ENCODE measurements at regions not wholly inside any gene's neighbourhood (a gene's known extent, or its start where the extent isn't known, plus 50 kb on each side); places are given as distances from the start of the nearest gene placed in this dataset.

GRCh38 chr17:14950686-14951085, 314.4 kb downstream of the PMP22 start:
- Histone ChIP-seq H3K36me3 (ENCODE audit: insufficient read depth, low read length) (no peaks in the 10 kb centered on the region), H3K79me2 (replicated peaks; ENCODE audit: insufficient read depth, low read length) (no peaks in the 10 kb centered on the region), H2AFZ (ENCODE audit: low read depth, low read length) (no peak overlapping the region), H4K20me1 (ENCODE audit: insufficient read depth) (no peaks in the 10 kb centered on the region), H3K9me3 (ENCODE audit: low read length) (no peaks in the 10 kb centered on the region), H3K4me2 (ENCODE audit: low read length) (no peak overlapping the region), H3K4me3 (ENCODE audit: low read length) (no peak overlapping the region), H3F3A (ENCODE audit: insufficient read depth, low read length, poor library complexity, severe bottlenecking) (no peaks in the 10 kb centered on the region), H3K9me2 (ENCODE audit: insufficient read depth, low read length) (no peaks in the 10 kb centered on the region), H3K9ac (ENCODE audit: low read length) (no peak overlapping the region), H3K27ac (ENCODE audit: low read length) (no peak overlapping the region), H3K27me3 (ENCODE audit: insufficient read depth, low read depth, low read length) (no peaks in the 10 kb centered on the region)
- TF ChIP-seq POLR2AphosphoS5 (IDR thresholded peaks at IDR 0.05) (no peak), EZH2 (IDR thresholded peaks at IDR 0.05; ENCODE audit: borderline replicate concordance, insufficient read depth, low read length, poor library complexity, severe bottlenecking) (no peak), RAD21 (conservative IDR thresholded peaks at IDR 0.05) (no peak), EP300 (conservative IDR thresholded peaks at IDR 0.05; ENCODE audit: poor library complexity, severe bottlenecking) (no peak), SMC3 (conservative IDR thresholded peaks at IDR 0.05; ENCODE audit: poor library complexity) (no peak), CTCF (IDR thresholded peaks at IDR 0.05; ENCODE audit: poor library complexity, severe bottlenecking) (no peak), TAF1 (IDR thresholded peaks at IDR 0.05; ENCODE audit: low read depth) (no peak), MXI1 (conservative IDR thresholded peaks at IDR 0.05; ENCODE audit: poor library complexity, severe bottlenecking) (no peak)
- TF ChIP-seq, protein P1, sequence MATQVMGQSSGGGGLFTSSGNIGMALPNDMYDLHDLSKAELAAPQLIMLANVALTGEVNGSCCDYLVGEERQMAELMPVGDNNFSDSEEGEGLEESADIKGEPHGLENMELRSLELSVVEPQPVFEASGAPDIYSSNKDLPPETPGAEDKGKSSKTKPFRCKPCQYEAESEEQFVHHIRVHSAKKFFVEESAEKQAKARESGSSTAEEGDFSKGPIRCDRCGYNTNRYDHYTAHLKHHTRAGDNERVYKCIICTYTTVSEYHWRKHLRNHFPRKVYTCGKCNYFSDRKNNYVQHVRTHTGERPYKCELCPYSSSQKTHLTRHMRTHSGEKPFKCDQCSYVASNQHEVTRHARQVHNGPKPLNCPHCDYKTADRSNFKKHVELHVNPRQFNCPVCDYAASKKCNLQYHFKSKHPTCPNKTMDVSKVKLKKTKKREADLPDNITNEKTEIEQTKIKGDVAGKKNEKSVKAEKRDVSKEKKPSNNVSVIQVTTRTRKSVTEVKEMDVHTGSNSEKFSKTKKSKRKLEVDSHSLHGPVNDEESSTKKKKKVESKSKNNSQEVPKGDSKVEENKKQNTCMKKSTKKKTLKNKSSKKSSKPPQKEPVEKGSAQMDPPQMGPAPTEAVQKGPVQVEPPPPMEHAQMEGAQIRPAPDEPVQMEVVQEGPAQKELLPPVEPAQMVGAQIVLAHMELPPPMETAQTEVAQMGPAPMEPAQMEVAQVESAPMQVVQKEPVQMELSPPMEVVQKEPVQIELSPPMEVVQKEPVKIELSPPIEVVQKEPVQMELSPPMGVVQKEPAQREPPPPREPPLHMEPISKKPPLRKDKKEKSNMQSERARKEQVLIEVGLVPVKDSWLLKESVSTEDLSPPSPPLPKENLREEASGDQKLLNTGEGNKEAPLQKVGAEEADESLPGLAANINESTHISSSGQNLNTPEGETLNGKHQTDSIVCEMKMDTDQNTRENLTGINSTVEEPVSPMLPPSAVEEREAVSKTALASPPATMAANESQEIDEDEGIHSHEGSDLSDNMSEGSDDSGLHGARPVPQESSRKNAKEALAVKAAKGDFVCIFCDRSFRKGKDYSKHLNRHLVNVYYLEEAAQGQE (IDR thresholded peaks at IDR 0.05; ENCODE audit: borderline replicate concordance), result no peak

DNA sequence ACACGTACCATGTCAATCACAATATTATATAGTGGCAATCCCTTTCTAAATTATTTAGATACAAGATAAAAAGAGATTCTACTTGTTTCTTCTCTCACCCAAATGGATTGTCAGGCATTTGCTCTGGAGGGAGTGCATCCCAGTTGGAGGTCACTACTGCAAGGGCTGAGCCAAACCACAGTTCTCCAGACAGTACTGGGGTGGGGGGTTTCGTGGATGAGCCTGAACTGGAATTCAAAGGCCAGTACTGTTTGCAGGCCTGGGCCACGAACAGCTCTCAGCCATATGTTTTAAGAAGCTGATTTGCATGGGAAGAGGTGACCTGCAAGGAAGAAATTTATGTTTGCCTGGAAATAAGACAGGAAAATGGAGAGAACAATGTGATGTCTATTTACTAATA, 314.9 kb downstream of the PMP22 start:
- Histone ChIP-seq H3K4me3 (ENCODE audit: low read length) (no peak overlapping the region), H3K36me3 (ENCODE audit: insufficient read depth, low read length) (no peaks in the 10 kb centered on the region), H2AFZ (ENCODE audit: low read depth, low read length) (no peak overlapping the region), H3K27me3 (ENCODE audit: insufficient read depth, low read depth, low read length) (no peaks in the 10 kb centered on the region), H3K9me2 (ENCODE audit: insufficient read depth, low read length) (no peaks in the 10 kb centered on the region), H4K20me1 (ENCODE audit: insufficient read depth) (no peaks in the 10 kb centered on the region), H3K9me3 (ENCODE audit: low read length) (no peaks in the 10 kb centered on the region), H3K9ac (ENCODE audit: low read length) (no peak overlapping the region), H3F3A (ENCODE audit: insufficient read depth, low read length, poor library complexity, severe bottlenecking) (no peaks in the 10 kb centered on the region), H3K27ac (ENCODE audit: low read length) (no peak overlapping the region), H3K4me2 (ENCODE audit: low read length) (no peak overlapping the region), H3K79me2 (replicated peaks; ENCODE audit: insufficient read depth, low read length) (no peaks in the 10 kb centered on the region)
- no peak for TF ChIP-seq EZH2 (IDR thresholded peaks at IDR 0.05; ENCODE audit: borderline replicate concordance, insufficient read depth, low read length, poor library complexity, severe bottlenecking)
- TF ChIP-seq POLR2AphosphoS5 (IDR thresholded peaks at IDR 0.05), result no peak
- TF ChIP-seq MXI1 (conservative IDR thresholded peaks at IDR 0.05; ENCODE audit: poor library complexity, severe bottlenecking), result no peak
- no peak for TF ChIP-seq TAF1 (IDR thresholded peaks at IDR 0.05; ENCODE audit: low read depth)
- no peak for TF ChIP-seq CTCF (IDR thresholded peaks at IDR 0.05; ENCODE audit: poor library complexity, severe bottlenecking)

All from neural cell (in vitro differentiated cells).